Activated CD8-positive, alpha-beta memory T cell treated with anti-CD3 and anti-CD28 coated beads, Interleukin-2, amount 50 U/mL, for 24 hours (primary cell): ENCODE measurements at regions not wholly inside any gene's neighbourhood (a gene's known extent, or its start where the extent isn't known, plus 50 kb on each side); places are given as distances from the start of the nearest gene placed in this dataset.
"Not testable (repeated sequence)": the region's sequence is repeated elsewhere in the genome, so short reads cannot be mapped to it uniquely, and the experiment has no call there.

Source experiments
- DNase-seq: peaks from one replicate; pipeline ENCODE4 v3.0.0-alpha.2; 2020; ENCODE audit errors: extremely low read depth

DNA sequence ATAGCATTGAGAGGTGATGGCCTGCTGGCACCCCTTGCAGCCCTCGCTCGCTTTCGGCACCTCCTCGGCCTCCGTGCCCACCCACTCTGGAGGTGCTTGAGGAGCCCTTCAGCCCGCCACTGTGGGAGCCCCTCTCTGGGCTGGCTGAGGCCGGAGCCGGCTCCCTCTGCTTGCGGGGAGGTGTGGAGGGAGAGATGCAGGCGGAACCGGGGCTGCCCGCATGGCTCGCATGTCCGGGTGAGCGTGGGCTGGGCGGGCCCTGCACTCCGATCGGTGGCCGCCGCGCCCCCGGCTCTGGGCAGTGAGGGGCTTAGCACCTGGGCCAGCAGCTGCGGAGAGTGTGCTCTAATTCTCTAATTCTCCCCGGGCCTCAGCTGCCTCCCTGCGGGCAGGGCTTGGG is 101.1 kb downstream of the KIF4B start:
- no peak for DNase-seq

DNA sequence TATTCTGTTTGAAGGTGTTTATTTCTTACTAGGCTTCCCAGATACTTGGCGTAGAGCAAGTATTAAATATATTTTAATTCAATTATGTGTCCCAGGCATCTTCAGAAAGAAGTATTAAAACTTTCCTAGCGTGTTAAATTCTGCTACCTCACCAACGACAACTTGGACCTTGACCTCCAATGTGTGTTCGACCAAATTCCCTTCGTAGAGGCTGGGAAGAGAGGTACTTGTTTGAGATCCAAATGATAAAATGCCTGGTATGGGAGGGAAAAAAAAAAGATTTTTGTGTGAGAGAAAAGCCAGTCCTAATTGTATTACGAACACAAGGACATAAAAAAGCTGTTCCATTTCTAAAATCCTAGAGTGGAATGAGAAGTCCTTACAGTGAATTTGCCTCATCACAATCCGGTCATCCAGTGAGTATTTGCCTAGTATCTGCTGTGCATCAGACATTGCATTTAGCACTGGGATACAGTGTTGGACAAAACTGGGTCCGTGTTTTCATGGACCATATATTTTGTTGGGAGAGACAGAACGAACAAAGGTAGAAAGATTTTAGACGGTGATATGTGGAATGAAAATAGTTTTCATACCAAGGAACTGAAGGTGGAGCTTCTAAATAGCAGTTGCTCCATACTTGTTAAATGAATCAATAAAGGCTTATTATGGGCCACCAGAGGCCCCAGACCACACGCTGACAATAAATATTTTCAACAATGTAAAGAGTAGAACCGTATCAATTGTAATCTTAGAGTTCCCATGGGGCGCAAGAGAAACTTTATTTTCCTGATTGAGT is 103.1 kb downstream of the KIF4B start:
- DNase-seq: no peak

- no peak for DNase-seq
Observed at GRCh38 chr5:155125551-155126095, 112.1 kb downstream of the KIF4B start.

DNA sequence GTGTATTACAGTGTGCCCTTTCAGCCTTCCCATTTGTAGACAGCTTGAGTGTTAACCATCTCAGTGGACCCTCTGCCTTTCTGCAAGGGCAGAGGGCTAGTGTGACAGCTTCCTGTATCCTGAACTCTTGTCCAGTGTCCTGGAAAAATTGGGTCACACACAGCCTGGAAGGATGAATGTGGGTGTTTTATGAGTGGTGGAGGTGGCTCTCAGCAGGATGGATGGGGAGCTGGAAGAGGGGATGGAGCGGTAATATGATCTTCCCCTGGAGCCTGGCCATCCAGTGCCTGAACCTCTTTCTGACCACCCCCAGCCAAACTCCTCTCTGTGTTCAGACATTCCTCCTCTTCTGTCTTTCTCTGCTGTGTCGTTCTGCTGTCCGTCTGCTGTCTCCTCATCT is 113.0 kb downstream of the KIF4B start:
- no peak for DNase-seq

DNA sequence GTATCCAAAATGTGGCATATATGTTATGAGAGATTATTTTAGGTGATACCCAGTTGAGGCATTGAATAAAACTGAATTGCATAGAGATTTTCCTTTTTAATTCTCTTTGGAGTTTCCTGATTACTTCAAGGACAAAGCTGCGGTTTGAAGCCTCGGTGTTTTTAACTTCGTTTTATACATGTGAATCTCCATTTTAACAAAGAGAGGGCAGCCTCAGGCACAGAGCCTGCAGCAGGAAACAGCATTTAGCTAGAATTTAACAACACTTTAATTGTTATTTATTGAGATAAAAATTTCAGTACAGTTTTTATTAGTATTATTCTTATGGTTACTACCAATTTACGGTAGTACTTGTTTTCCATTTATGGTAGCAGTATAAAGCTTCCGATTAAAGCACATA is 114.0 kb downstream of the KIF4B start:
- no peak for DNase-seq

- no peak for DNase-seq
Observed at GRCh38 chr5:155128786-155129512, 115.4 kb downstream of the KIF4B start.

- DNase-seq: no peak
Observed at GRCh38 chr5:155129513-155129880, 115.9 kb downstream of the KIF4B start.

DNA sequence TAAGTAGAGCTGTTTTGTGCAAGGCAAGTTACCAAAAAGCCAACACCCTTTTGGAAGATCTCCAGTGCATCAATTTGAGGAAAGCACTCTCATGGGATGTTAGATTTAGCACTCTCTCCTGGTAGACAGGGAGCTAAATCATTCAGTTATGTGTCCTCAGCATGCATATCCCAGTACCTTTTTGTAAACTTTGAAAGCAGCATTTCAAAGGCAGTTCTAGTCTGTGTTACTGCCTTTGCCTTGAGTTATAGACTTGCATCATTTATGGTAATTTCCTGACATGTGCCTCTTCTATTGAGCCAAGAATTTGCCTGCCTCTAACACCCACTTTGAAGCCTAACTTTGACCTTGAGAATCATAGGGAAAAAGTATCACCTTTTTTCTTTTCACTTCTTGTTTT is 120.6 kb downstream of the KIF4B start:
- no peak for DNase-seq

- no peak for DNase-seq
Observed at GRCh38 chr5:155136216-155136850, 122.8 kb downstream of the KIF4B start.

DNA sequence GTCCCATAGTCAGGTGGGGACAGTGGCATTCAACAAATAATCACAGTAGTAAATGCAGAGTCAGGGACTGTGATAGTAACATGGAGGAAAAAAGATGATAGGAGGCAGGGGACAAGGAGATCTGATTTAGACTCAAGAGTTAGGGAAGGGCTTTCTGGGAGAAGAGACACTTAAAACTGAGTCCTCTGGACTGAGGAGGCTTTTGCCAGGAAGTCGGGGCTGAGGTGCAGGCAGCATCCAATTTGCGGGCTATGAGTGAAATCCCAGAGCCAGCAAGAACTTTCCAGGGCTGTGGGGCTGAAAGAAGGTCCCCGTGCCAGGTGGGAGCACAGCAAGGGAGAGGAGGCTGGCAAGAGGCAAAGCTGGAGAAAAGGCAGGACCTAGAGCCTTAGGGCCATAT is 124.1 kb downstream of the KIF4B start:
- no peak for DNase-seq

DNA sequence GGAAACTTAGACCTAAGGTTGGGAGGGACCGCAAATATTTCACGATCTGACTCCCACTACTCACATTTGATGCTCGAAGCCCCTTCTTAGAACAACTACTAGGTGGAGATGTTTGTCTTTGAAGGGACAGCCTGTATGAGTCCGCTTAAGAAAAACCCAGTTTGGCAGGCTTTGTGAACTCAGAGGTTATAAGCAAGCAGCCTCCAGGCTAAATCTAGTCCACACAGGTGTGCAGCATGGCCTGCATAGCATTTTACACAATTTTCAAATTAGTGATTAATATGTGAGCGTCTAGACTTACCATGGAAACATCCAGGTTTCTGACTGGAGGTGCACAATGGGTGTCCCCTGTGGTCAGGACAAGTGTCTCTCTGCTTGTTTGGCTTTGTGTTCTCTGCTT is 127.1 kb downstream of the KIF4B start:
- DNase-seq: no peak

DNA sequence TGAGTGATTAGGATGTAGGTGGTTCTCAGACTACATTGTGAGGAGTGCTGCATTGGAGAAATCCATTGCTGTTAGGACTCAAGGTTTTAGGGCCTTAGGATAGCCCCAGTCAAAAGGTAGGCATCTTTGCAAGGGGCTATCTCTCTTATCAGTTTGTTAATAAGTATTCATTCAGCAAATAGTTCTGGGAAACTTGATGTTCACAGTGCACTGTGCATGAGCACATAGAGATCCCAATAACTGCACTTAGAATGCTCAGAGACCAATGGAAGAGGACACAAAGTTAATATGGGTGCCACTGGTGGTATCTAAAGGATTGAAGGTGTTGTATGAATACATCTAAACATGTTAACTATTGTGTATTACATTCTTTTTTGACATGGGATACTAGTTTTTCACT is 131.4 kb downstream of the KIF4B start:
- DNase-seq: no peak

DNA sequence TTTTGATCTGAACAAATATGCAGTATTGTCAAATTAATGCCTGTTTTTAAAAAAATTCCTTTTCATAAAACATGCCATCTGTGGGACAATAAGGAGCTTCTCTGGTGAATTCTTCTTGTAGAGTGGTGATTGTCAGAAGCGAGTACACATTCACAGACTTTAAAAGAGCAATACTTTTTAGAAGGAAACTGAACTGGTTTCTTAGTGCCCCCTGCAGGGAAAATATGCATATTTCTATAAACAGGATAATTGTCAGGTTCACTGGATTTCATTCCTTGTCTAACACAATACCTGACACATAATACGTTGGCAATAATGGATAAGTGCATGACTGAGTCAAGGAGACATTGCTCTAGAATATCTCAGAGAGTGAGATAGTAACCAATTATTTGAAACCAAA is 133.7 kb downstream of the KIF4B start:
- DNase-seq: no peak

DNA sequence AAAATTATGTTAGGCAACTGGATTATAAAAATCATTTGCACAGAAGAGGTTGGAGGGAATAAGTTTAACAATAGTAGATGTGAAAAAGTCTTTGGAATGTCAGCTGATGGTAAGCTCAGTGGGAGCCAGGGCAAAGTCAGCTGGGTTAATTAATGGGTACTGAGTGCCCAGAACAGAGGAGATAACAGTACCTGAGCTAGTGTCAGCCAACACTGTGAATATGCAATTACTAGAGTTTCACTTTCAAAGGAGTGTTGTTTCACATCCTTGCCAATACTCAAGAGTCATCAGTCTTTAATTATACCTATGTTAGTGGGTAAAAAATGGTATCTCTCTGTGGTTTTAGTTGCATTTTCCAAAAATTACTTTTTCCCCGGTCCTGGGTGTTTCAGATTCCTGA is 135.1 kb downstream of the KIF4B start:
- no peak for DNase-seq

- no peak for DNase-seq
Observed at GRCh38 chr5:155150012-155150411, 136.5 kb downstream of the KIF4B start.

- DNase-seq: no peak
Observed at GRCh38 chr5:155154973-155155372, 141.4 kb downstream of the KIF4B start.

- DNase-seq: not testable (repeated sequence)
Observed at GRCh38 chr5:155163084-155163483, 149.5 kb downstream of the KIF4B start.

GRCh38 chr5:155167736-155168135 is 154.2 kb downstream of the KIF4B start:
- DNase-seq: no peak

- no peak for DNase-seq
Observed at GRCh38 chr5:155181542-155181941, 168.0 kb downstream of the KIF4B start.

GRCh38 chr5:155189476-155189875 is 175.9 kb downstream of the KIF4B start:
- no peak for DNase-seq

GRCh38 chr5:155189981-155190380 is 176.4 kb downstream of the KIF4B start:
- DNase-seq: no peak

GRCh38 chr5:155193029-155193428 is 179.5 kb downstream of the KIF4B start:
- no peak for DNase-seq
